H1 (cell line): ENCODE measurements at regions not wholly inside any gene's neighbourhood (a gene's known extent, or its start where the extent isn't known, plus 50 kb on each side); places are given as distances from the start of the nearest gene placed in this dataset.

Experiments used
- TBP ChIP-seq: IDR thresholded peaks from 2 replicates; pipeline ENCODE4 v1.6.1; 2011; ENCODE audit warnings: low read depth, low read length, improper control_type of control experiment

GRCh38 chr10:113457408-113457807, 95.4 kb upstream of the HABP2 start (continued):
- TF ChIP-seq TBP = no peak
- TF ChIP-seq, all 59 proteins: peak for 0
